ENCODE measurements at regions not wholly inside any gene's neighbourhood (a gene's known extent, or its start where the extent isn't known, plus 50 kb on each side); places are given as distances from the start of the nearest gene placed in this dataset.

DNA sequence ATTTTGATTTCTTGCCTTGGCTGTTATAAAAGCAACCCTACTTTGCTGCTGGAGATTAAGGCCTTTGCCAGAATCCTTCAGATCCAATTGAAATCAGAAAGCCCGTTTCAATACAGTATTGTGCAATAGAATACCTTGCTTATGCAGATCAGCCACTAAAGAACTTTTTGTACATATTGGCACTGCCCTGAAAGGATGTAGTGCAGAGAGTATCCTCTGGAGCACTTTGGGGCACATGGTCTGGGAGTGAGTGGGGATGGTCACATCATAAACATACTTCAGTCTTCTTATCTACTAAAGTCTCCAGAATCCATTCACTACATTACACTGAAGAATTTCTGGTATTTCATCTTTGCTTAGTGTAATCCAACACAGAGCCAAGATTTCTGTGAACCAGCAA, 189.0 kb downstream of the CENPF start:
- ATAC-seq (ENCODE audit: low read depth in 2 of 2) (no peak), DNase-seq (no peak)
- H3K4me1 Mint-ChIP-seq, result no peaks in the 10 kb centered on the region
- no peaks in the 10 kb centered on the region for H3K27me3 Mint-ChIP-seq
- no peak overlapping the region for H3K4me3 Mint-ChIP-seq
- no peak overlapping the region for H3K4me3 ChIP-seq (ENCODE audit: low read depth, low read length)
- H3K27me3 ChIP-seq (ENCODE audit: control insufficient read depth, insufficient read depth, low read length), result no peaks in the 10 kb centered on the region
- H3K36me3 Mint-ChIP-seq, result no peaks in the 10 kb centered on the region
- H3K9me3 ChIP-seq (ENCODE audit: control insufficient read depth in 2 of 2, low read length in 2 of 2), result no peaks in the 10 kb centered on the region
- no peak overlapping the region for H3K27ac Mint-ChIP-seq
- H3K36me3 ChIP-seq (ENCODE audit: control insufficient read depth, insufficient read depth, low read length), result no peaks in the 10 kb centered on the region
- H3K9me3 Mint-ChIP-seq, result peaks cover 0 to 8% (median 1%) of the 10 kb centered on the region in 7 donors
- no peak overlapping the region for H3K27ac ChIP-seq (ENCODE audit: insufficient read depth, low read length, poor library complexity, severe bottlenecking)
- H3K4me1 ChIP-seq (ENCODE audit: control insufficient read depth, insufficient read depth, low read length, poor library complexity, severe bottlenecking), result no peaks in the 10 kb centered on the region

DNA sequence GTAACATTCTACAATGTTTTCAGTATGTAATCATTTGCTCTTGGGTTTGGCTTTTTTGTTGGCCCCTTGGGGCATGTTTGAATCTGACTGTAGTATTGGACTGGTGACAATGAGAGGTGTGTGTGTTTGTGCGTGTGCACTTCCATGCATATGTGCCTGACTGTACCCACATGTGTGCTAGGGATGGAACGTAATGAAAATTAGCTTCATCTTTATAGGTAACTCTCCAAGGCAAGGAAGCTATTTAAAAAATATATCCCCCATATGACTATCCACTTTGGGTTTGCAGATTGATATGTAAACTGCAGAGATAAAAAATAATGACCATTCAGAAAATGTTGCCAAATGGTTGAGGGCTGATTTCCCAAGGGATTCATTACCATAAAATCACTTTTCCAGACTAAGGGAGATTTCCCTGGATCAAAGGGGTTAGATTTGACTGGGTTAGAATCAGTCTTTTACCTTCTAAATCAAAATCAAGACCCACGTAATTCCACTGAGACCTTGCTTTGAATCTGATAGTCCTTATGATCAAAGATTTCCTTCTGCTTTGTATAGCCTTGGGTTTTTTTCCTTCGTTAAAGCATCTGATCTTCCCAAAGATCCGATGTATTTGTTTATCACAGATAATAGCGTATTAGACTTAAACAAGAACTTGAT, 189.7 kb downstream of the CENPF start:
- no peak for ATAC-seq (ENCODE audit: low read depth in 2 of 2)
- Mint-ChIP-seq H3K4me1 (no peaks in the 10 kb centered on the region), H3K9me3 (peaks cover 0 to 8% (median 3%) of the 10 kb centered on the region in 7 donors), H3K27me3 (no peaks in the 10 kb centered on the region), H3K4me3 (no peak overlapping the region), H3K27ac (no peak overlapping the region), H3K36me3 (no peaks in the 10 kb centered on the region)
- Histone ChIP-seq H3K27ac (ENCODE audit: insufficient read depth, low read length, poor library complexity, severe bottlenecking) (no peak overlapping the region), H3K4me1 (ENCODE audit: control insufficient read depth, insufficient read depth, low read length, poor library complexity, severe bottlenecking) (no peaks in the 10 kb centered on the region), H3K4me3 (ENCODE audit: low read depth, low read length) (no peak overlapping the region), H3K36me3 (ENCODE audit: control insufficient read depth, insufficient read depth, low read length) (no peaks in the 10 kb centered on the region), H3K27me3 (ENCODE audit: control insufficient read depth, insufficient read depth, low read length) (no peaks in the 10 kb centered on the region), H3K9me3 (ENCODE audit: control insufficient read depth in 2 of 2, low read length in 2 of 2) (no peaks in the 10 kb centered on the region)
- no peak for DNase-seq

DNA sequence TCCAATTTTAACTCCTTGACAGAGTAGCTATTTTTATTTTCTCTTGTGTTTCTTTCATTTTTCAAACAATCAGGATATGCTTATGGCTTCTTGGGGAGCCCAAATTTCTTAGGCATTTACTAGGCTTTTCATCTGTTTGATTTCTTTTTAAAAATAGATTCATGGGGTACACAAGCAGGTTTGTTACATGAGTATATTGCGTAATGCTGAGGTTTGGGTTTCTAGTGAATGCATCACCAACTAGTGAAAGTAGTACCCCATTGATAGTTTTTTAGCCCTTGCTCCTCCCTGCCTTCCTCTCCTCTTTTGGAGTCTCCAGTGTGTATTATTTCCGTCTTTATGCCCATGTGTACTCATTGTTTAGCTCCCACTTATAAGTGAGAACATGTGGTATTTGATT, 190.7 kb downstream of the CENPF start:
- H3K27ac Mint-ChIP-seq, result no peak overlapping the region
- H3K27ac ChIP-seq (ENCODE audit: insufficient read depth, low read length, poor library complexity, severe bottlenecking), result no peak overlapping the region
- no peak overlapping the region for H3K4me3 Mint-ChIP-seq
- H3K36me3 ChIP-seq (ENCODE audit: control insufficient read depth, insufficient read depth, low read length), result no peaks in the 10 kb centered on the region
- no peaks in the 10 kb centered on the region for H3K36me3 Mint-ChIP-seq
- peaks cover 0 to 8% (median 2%) of the 10 kb centered on the region in 7 donors for H3K9me3 Mint-ChIP-seq
- no peaks in the 10 kb centered on the region for H3K9me3 ChIP-seq (ENCODE audit: control insufficient read depth in 2 of 2, low read length in 2 of 2)
- no peak for DNase-seq
- no peaks in the 10 kb centered on the region for H3K27me3 Mint-ChIP-seq
- H3K4me3 ChIP-seq (ENCODE audit: low read depth, low read length), result no peak overlapping the region
- ATAC-seq (ENCODE audit: low read depth in 2 of 2), result no peak
- H3K27me3 ChIP-seq (ENCODE audit: control insufficient read depth, insufficient read depth, low read length), result no peaks in the 10 kb centered on the region
- no peaks in the 10 kb centered on the region for H3K4me1 ChIP-seq (ENCODE audit: control insufficient read depth, insufficient read depth, low read length, poor library complexity, severe bottlenecking)
- no peaks in the 10 kb centered on the region for H3K4me1 Mint-ChIP-seq

DNA sequence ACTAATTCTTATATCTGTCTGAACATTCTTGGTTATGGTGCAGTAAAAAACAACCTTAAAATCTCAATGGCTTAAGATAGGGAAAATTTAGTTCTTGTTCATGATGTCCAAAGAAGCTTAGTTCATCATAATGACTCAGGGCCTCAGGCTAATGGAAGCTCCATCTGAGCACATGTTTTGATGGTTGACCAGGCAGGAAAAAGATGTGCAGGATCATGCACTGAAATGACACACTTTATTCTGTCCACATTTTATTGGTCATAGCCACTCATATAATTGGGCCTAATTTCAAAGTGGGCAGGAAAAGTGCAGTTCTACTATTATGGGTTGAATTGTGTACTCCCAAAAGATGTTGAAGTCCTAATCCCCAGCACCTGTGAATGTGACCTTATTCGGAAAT, 198.2 kb downstream of the CENPF start:
- Mint-ChIP-seq H3K27ac (no peak overlapping the region), H3K4me3 (no peak overlapping the region), H3K27me3 (no peaks in the 10 kb centered on the region), H3K4me1 (no peaks in the 10 kb centered on the region), H3K36me3 (no peaks in the 10 kb centered on the region), H3K9me3 (peaks cover 0 to 14% (median 4%) of the 10 kb centered on the region in 7 donors)
- no peaks in the 10 kb centered on the region for H3K9me3 ChIP-seq (ENCODE audit: control insufficient read depth in 2 of 2, low read length in 2 of 2)
- ATAC-seq (ENCODE audit: low read depth in 2 of 2) (no peak), DNase-seq (no peak)
- no peak overlapping the region for H3K4me3 ChIP-seq (ENCODE audit: low read depth, low read length)
- H3K36me3 ChIP-seq (ENCODE audit: control insufficient read depth, insufficient read depth, low read length), result no peaks in the 10 kb centered on the region
- H3K27ac ChIP-seq (ENCODE audit: insufficient read depth, low read length, poor library complexity, severe bottlenecking), result no peak overlapping the region
- no peaks in the 10 kb centered on the region for H3K27me3 ChIP-seq (ENCODE audit: control insufficient read depth, insufficient read depth, low read length)
- no peaks in the 10 kb centered on the region for H3K4me1 ChIP-seq (ENCODE audit: control insufficient read depth, insufficient read depth, low read length, poor library complexity, severe bottlenecking)

DNA sequence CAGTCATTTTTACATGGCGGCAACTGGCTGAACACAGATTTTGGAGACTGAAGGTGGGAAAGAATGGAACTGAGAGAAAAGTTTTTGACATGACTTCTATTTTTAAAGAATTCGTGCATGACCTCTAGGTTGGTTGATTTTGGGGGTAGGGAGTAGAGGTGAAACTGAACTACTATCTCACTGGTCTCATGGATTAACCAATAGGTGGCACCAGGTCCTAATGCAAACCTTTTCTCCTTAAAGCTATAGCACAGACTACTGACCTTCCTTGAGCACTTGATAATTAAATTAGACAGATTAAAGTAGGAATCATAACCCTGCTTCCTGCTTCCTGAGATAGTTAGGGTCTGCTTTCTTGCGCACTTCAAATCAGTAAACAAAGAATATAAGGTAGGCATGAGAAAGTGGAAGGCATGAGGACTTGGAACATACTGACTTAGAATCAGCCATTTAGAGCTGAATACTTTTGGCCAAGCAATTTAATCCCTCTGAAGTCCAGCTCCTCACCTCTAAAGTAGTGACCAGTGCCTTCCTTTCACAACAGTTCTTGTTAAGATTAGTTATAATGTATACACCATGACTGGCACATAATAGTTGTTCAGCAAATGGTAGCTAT, 206.0 kb downstream of the CENPF start:
- H3K4me1 Mint-ChIP-seq, result no peaks in the 10 kb centered on the region
- no peaks in the 10 kb centered on the region for H3K36me3 ChIP-seq (ENCODE audit: control insufficient read depth, insufficient read depth, low read length)
- H3K36me3 Mint-ChIP-seq, result no peaks in the 10 kb centered on the region
- ATAC-seq (ENCODE audit: low read depth in 2 of 2) (no peak), DNase-seq (no peak)
- no peak overlapping the region for H3K27ac ChIP-seq (ENCODE audit: insufficient read depth, low read length, poor library complexity, severe bottlenecking)
- peak overlapping the region in 1 of 3 donors; percentile 22 for H3K27ac Mint-ChIP-seq
- peaks cover 0 to 19% (median 4%) of the 10 kb centered on the region in 7 donors for H3K9me3 Mint-ChIP-seq
- H3K4me3 Mint-ChIP-seq, result no peak overlapping the region
- no peaks in the 10 kb centered on the region for H3K4me1 ChIP-seq (ENCODE audit: control insufficient read depth, insufficient read depth, low read length, poor library complexity, severe bottlenecking)
- no peaks in the 10 kb centered on the region for H3K9me3 ChIP-seq (ENCODE audit: control insufficient read depth in 2 of 2, low read length in 2 of 2)
- H3K4me3 ChIP-seq (ENCODE audit: low read depth, low read length), result no peak overlapping the region
- H3K27me3 Mint-ChIP-seq, result no peaks in the 10 kb centered on the region
- H3K27me3 ChIP-seq (ENCODE audit: control insufficient read depth, insufficient read depth, low read length), result no peaks in the 10 kb centered on the region

DNA sequence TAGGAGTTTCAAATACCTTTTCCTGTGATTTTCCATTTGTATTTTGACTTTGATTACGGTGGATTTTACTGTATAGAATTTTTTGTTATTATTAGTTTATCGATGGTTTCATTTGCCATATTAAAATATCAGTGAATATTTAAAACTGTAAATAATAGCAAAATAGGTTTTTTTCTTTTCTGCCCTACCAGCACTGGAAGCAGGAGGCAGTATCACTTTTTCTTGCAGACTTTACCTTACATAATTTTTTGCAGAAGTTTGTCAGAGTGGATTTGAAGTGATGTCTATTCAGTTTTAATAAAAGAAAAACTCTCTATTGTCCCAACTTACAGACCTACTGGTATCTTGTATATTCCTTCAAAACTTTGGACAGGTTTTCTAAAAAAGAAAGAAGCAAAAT, 213.6 kb downstream of the CENPF start:
- Histone ChIP-seq H3K36me3 (ENCODE audit: control insufficient read depth, insufficient read depth, low read length) (no peaks in the 10 kb centered on the region), H3K27me3 (ENCODE audit: control insufficient read depth, insufficient read depth, low read length) (no peaks in the 10 kb centered on the region), H3K9me3 (ENCODE audit: control insufficient read depth in 2 of 2, low read length in 2 of 2) (no peaks in the 10 kb centered on the region), H3K27ac (ENCODE audit: insufficient read depth, low read length, poor library complexity, severe bottlenecking) (no peak overlapping the region), H3K4me3 (ENCODE audit: low read depth, low read length) (no peak overlapping the region), H3K4me1 (ENCODE audit: control insufficient read depth, insufficient read depth, low read length, poor library complexity, severe bottlenecking) (no peaks in the 10 kb centered on the region)
- DNase-seq (no peak), ATAC-seq (ENCODE audit: low read depth in 2 of 2) (no peak)
- no peaks in the 10 kb centered on the region for H3K36me3 Mint-ChIP-seq
- no peaks in the 10 kb centered on the region for H3K4me1 Mint-ChIP-seq
- H3K9me3 Mint-ChIP-seq, result peaks cover 0 to 3% (median under 1%) of the 10 kb centered on the region in 7 donors
- H3K27me3 Mint-ChIP-seq, result no peaks in the 10 kb centered on the region
- no peak overlapping the region for H3K27ac Mint-ChIP-seq
- H3K4me3 Mint-ChIP-seq, result no peak overlapping the region

DNA sequence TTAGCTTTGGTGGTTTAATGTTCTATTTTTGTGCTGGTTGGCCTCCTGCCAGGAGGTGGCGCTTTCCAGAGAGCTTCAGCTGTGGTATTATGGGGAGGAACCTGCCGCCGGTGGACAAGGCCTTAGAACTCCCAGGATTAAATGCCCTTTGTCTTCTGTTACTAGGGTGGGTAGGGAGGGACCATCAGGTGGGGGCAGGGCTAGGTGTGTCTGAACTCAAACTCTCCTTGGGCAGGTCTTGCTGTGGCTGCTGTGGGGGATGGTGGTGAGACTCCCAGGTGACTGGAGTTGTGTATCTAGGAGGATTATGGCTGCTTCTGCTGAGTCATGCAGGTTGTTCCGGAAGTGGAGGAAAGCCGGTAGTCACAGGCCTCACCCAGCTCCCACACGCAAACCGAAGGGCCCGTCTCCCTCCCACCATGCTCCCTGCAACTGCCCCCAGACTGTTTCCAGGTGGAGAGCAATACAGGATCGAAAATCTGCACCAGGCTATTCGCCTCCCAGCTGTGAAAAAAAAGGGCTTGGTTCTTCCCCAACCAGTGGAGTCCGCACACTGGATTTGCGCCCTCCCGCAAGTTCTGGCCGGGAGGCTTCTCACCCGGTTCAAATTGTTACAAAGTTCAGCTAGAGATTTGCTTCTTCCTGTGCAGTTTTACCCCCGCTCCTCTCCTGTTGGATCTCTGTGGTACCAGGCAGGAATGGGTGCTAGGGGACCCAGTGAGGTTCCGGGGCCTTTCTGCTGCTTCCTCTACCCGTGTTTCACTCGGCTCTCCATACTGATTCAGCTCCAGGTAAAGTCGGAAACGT, 220.5 kb downstream of the CENPF start:
- no peak overlapping the region for H3K27ac Mint-ChIP-seq
- no peaks in the 10 kb centered on the region for H3K4me1 Mint-ChIP-seq
- H3K27ac ChIP-seq (ENCODE audit: insufficient read depth, low read length, poor library complexity, severe bottlenecking), result no peak overlapping the region
- no peaks in the 10 kb centered on the region for H3K9me3 ChIP-seq (ENCODE audit: control insufficient read depth in 2 of 2, low read length in 2 of 2)
- ATAC-seq (ENCODE audit: low read depth in 2 of 2) (no peak), DNase-seq (no peak)
- no peak overlapping the region for H3K4me3 ChIP-seq (ENCODE audit: low read depth, low read length)
- H3K4me3 Mint-ChIP-seq, result no peak overlapping the region
- no peaks in the 10 kb centered on the region for H3K27me3 Mint-ChIP-seq
- no peaks in the 10 kb centered on the region for H3K4me1 ChIP-seq (ENCODE audit: control insufficient read depth, insufficient read depth, low read length, poor library complexity, severe bottlenecking)
- H3K36me3 ChIP-seq (ENCODE audit: control insufficient read depth, insufficient read depth, low read length), result no peaks in the 10 kb centered on the region
- peaks cover 0 to 9% (median 4%) of the 10 kb centered on the region in 7 donors for H3K9me3 Mint-ChIP-seq
- H3K36me3 Mint-ChIP-seq, result no peaks in the 10 kb centered on the region
- H3K27me3 ChIP-seq (ENCODE audit: control insufficient read depth, insufficient read depth, low read length), result no peaks in the 10 kb centered on the region
